Mesendoderm (in vitro differentiated cells): ENCODE measurements at regions not wholly inside any gene's neighbourhood (a gene's known extent, or its start where the extent isn't known, plus 50 kb on each side); places are given as distances from the start of the nearest gene placed in this dataset.

ENCODE experiments used
- DNase-seq: peaks from one replicate; pipeline ENCODE4 v3.0.0; 2013
- H2AK5ac ChIP-seq: 2 replicates; pipeline ENCODE4 v1.6.1; 2013; ENCODE audit warnings: low read length, inconsistent platforms
- H2BK120ac ChIP-seq: 2 replicates; pipeline ENCODE4 v1.6.1; 2013; ENCODE audit warnings: low read depth, mild to moderate bottlenecking, low read length, moderate library complexity, mixed read lengths
- H2BK15ac ChIP-seq: replicated peaks from 2 replicates; pipeline ENCODE4 v1.6.1; 2013; ENCODE audit warnings: low read depth, mild to moderate bottlenecking, moderate library complexity
- H2BK5ac ChIP-seq: 2 replicates; pipeline ENCODE4 v1.6.1; 2013; ENCODE audit warnings: low read length, inconsistent platforms
- H3K18ac ChIP-seq: 2 replicates; pipeline ENCODE4 v1.6.1; 2013; ENCODE audit warnings: mild to moderate bottlenecking, low read length, mixed read lengths
- H3K23ac ChIP-seq: one replicate; pipeline ENCODE4 v1.6.1; 2013; ENCODE audit warnings: low read length
- H3K27ac ChIP-seq: 2 replicates; pipeline ENCODE4 v1.5.1; 2013; ENCODE audit warnings: low read depth, mild to moderate bottlenecking, inconsistent platforms, low read length, moderate library complexity
- H3K27me3 ChIP-seq: 2 replicates; pipeline ENCODE4 v1.6.1; 2013; ENCODE audit warnings: low read length, control low read depth, mild to moderate bottlenecking, inconsistent platforms; ENCODE audit not compliant: insufficient read depth, poor library complexity
- H3K36me3 ChIP-seq: 2 replicates; pipeline ENCODE4 v1.6.1; 2013; ENCODE audit warnings: low read length, inconsistent platforms; ENCODE audit not compliant: control insufficient read depth, insufficient read depth
- H3K4ac ChIP-seq: one replicate; pipeline ENCODE4 v1.6.1; 2013; ENCODE audit warnings: low read depth, mild to moderate bottlenecking, low read length, moderate library complexity
- H3K4me1 ChIP-seq: 2 replicates; pipeline ENCODE4 v1.6.1; 2013; ENCODE audit warnings: low read depth, low read length, inconsistent platforms; ENCODE audit not compliant: control insufficient read depth
- H3K4me2 ChIP-seq: 2 replicates; pipeline ENCODE4 v1.6.1; 2013; ENCODE audit warnings: low read length
- H3K4me3 ChIP-seq: 2 replicates; pipeline ENCODE4 v1.5.1; 2013; ENCODE audit warnings: mild to moderate bottlenecking, low read length
- H3K56ac ChIP-seq: one replicate; pipeline ENCODE4 v1.6.1; 2013; ENCODE audit warnings: low read length
- H3K79me1 ChIP-seq: 2 replicates; pipeline ENCODE4 v1.6.1; 2013; ENCODE audit warnings: low read length, inconsistent platforms
- H3K79me2 ChIP-seq: 2 replicates; pipeline ENCODE4 v1.6.1; 2013; ENCODE audit warnings: mild to moderate bottlenecking, low read length; ENCODE audit not compliant: control insufficient read depth, insufficient read depth
- H3K9ac ChIP-seq: 2 replicates; pipeline ENCODE4 v1.6.1; 2013; ENCODE audit warnings: low read length, inconsistent platforms
- H4K5ac ChIP-seq: one replicate; pipeline ENCODE4 v1.6.1; 2013; ENCODE audit warnings: low read length
- H4K8ac ChIP-seq: one replicate; pipeline ENCODE4 v1.6.1; 2013; ENCODE audit warnings: low read depth, mild to moderate bottlenecking, control low read depth, low read length, moderate library complexity
- WGBS: extraction: QIAGEN DNeasy Blood & Tissue Kit; methylation state at CpG from one replicate; pipeline ENCODE4 v1.1.7; 2013; ENCODE audit warnings: low lambda C conversion rate, missing lambda C conversion rate; ENCODE audit not compliant: insufficient coverage; ENCODE audit errors: extremely low coverage; 5-methylcytosine and 5-hydroxymethylcytosine counted together

- Histone ChIP-seq H3K79me1 (no peaks in the 10 kb centered on the region), H3K27ac (no peak overlapping the region), H3K9ac (no peak overlapping the region), H3K23ac (no peak overlapping the region), H4K5ac (no peak overlapping the region), H3K4me3 (no peak overlapping the region), H4K8ac (no peak overlapping the region), H3K36me3 (no peaks in the 10 kb centered on the region), H3K4ac (no peak overlapping the region), H3K18ac (no peak overlapping the region), H2BK15ac (no peak overlapping the region), H3K79me2 (no peaks in the 10 kb centered on the region), H2AK5ac (no peak overlapping the region), H3K4me2 (no peak overlapping the region), H2BK120ac (no peak overlapping the region), H2BK5ac (no peak overlapping the region), H3K56ac (no peak overlapping the region), H3K4me1 (no peaks in the 10 kb centered on the region), H3K27me3 (no peaks in the 10 kb centered on the region)
- WGBS: no CpG with 5 or more reads among the region's 9 CpGs
- DNase-seq: no peak
Measured at GRCh38 chr2:101534149-101534611, 59.3 kb upstream of the RFX8 start.

DNA sequence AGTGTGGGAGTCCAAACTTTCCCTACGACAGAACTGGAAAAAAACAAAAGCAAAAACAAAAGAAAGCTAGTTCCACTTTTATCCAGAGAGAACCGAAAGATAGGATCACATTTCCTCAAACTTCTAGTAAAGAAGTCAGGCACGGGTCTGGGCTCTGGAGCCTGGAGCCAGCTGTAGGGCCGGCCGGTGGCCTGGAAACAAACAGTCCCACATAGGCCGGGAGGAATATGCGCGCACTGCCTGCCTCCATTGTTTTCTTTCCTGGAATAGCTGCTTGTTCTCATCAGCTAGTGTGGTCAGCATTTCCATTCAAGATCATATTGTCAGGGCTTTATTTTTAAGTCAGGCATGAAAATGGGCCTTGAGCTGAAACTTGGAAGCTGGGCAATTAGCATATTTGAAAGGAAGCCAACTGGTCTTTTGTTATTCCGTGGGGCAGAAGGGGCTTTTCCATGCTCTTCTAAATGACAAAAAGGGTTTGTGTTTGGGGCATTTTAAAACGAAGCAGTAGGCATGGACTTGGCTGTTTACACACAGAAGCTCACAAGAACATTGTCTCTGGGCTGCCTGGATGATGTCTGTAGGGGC, 58.7 kb upstream of the RFX8 start:
- H3K4me3 ChIP-seq: no peak overlapping the region
- H3K4me1 ChIP-seq: no peaks in the 10 kb centered on the region
- DNase-seq: no peak
- H3K18ac ChIP-seq: no peak overlapping the region
- H3K79me1 ChIP-seq: no peaks in the 10 kb centered on the region
- H3K9ac ChIP-seq: no peak overlapping the region
- no peak overlapping the region for H3K4ac ChIP-seq
- H3K23ac ChIP-seq: no peak overlapping the region
- no peak overlapping the region for H2BK5ac ChIP-seq
- no peak overlapping the region for H2BK15ac ChIP-seq
- no peaks in the 10 kb centered on the region for H3K79me2 ChIP-seq
- H2BK120ac ChIP-seq: no peak overlapping the region
- no peaks in the 10 kb centered on the region for H3K27me3 ChIP-seq
- WGBS: no CpG with 5 or more reads among the region's 10 CpGs
- no peaks in the 10 kb centered on the region for H3K36me3 ChIP-seq
- H4K5ac ChIP-seq: no peak overlapping the region
- no peak overlapping the region for H3K27ac ChIP-seq
- no peak overlapping the region for H3K56ac ChIP-seq
- H4K8ac ChIP-seq: no peak overlapping the region
- H3K4me2 ChIP-seq: no peak overlapping the region
- H2AK5ac ChIP-seq: no peak overlapping the region

DNA sequence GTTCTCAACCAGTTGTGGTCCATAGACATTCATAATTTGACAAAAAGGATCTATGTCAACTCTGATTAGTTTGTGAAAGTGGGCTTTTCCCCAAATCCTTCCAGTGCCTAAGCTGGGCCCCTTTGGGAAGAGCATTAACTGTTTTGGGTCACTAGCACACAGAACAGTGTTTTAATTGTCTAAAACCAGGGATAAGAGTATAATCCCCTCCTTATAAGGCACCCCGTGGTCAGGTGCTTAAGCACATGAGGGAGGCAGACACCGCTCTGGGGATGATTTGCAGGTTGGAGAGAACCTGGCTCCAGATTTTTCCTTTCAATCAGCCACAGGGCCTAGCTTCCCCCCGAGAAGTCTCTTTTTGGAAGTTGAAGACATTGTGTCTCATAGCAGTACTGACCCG, 53.6 kb upstream of the RFX8 start:
- Histone ChIP-seq H3K4ac (no peak overlapping the region), H3K4me1 (no peaks in the 10 kb centered on the region), H3K79me1 (no peaks in the 10 kb centered on the region), H3K27me3 (no peaks in the 10 kb centered on the region), H2BK120ac (no peak overlapping the region), H4K5ac (no peak overlapping the region), H3K23ac (no peak overlapping the region), H4K8ac (no peak overlapping the region), H3K56ac (no peak overlapping the region), H3K9ac (no peak overlapping the region), H3K27ac (no peak overlapping the region), H3K79me2 (no peaks in the 10 kb centered on the region), H3K4me2 (no peak overlapping the region), H2BK15ac (no peak overlapping the region), H3K4me3 (no peak overlapping the region), H2AK5ac (no peak overlapping the region), H3K36me3 (no peaks in the 10 kb centered on the region), H3K18ac (no peak overlapping the region), H2BK5ac (no peak overlapping the region)
- WGBS: no CpG with 5 or more reads among the region's 4 CpGs
- DNase-seq: no peak

DNA sequence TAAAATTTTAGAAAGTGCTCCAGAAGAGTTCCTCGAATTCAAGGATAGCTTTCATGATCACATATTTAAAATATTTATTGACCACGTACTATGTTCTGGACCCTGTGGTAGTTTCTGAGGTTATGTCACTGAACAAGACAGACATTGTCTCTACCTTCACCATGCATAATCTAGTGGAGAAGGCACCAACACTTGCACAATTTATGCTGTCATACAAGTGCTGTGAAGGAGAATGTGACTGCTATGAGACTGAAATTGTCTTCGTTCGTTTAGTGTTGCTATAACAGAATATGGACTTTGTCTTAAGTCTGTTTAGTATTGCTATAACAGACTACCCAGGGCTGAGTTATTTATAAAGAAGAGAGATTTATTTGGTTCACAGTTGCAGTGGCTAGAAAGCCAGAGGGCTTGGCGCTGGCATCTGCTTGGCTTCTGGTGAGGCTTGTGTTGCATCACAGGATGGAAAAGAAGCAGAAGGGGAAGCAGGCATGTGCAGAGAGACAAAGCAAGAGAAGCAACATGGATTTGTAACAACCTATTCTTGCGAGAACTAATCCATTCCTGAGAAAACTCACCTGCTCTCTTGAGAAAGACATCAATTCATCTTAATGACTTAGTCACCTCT, 50.0 kb upstream of the RFX8 start:
- DNase-seq: no peak

More for the DNA sequence above, 50.0 kb upstream of the RFX8 start:
- Histone ChIP-seq H3K9ac (no peak overlapping the region), H3K36me3 (no peaks in the 10 kb centered on the region), H2BK15ac (no peak overlapping the region), H3K18ac (no peak overlapping the region), H3K79me1 (no peaks in the 10 kb centered on the region), H4K5ac (no peak overlapping the region), H3K4me1 (no peaks in the 10 kb centered on the region), H2BK5ac (no peak overlapping the region), H3K56ac (no peak overlapping the region), H2AK5ac (no peak overlapping the region), H3K4ac (no peak overlapping the region), H3K79me2 (no peaks in the 10 kb centered on the region), H3K4me2 (no peak overlapping the region), H3K4me3 (no peak overlapping the region), H3K27ac (no peak overlapping the region), H3K27me3 (no peaks in the 10 kb centered on the region), H2BK120ac (no peak overlapping the region), H4K8ac (no peak overlapping the region), H3K23ac (no peak overlapping the region)
- WGBS: no CpG with 5 or more reads among the region's 6 CpGs
